DMS153 (cell line): ENCODE measurements at regions not wholly inside any gene's neighbourhood (a gene's known extent, or its start where the extent isn't known, plus 50 kb on each side); places are given as distances from the start of the nearest gene placed in this dataset.

Experiments used
- DNase-seq: peaks from one replicate; lab custom pipeline; 2025; lab: John Stamatoyannopoulos, UW

- DNase-seq = no peak
Observed at GRCh38 chr12:116381744-116382685, 104.5 kb upstream of the MED13L start.

DNA sequence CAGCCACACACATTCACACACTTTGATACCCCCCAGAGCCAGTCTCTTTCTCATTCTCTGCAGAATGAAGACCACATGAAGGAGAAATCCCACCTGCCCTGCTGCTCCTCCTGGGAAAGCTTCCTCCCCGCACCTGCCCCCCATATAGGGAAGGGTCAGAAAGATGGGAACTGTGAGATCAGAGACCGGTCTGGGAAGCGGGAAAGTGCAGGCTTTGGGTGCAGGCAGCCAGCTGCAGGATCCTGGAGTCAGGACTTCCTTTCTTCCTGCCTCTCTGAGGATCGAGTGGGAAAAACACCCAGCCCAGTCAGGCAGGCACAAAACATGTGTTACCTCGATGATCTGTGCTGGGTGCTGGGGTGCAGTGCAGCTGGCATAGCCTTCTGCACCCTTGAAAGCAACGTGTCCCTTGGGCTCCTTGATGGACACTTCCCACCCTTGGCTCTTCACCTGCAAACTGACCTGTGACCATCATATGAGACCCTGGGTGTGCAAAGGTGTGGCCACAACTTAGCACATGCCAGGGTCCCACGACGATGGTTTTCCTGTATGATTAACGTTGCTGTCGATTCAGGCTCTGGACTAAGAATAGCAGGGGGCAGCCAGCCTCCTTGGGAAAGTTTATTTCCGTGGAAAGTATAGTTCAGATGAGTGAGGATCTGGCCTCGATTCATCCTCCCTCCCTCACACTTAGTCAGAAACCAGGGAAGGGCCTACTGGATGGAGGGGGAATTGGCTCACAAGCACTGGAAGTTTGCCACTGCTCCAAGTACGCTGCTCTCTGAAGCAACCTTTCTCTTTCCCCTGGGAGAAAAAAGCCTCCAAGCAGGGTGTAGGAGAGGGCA lies 105.4 kb upstream of the MED13L start:
- no peak for DNase-seq

GRCh38 chr12:116384175-116384574 lies 106.7 kb upstream of the MED13L start:
- DNase-seq = no peak

DNA sequence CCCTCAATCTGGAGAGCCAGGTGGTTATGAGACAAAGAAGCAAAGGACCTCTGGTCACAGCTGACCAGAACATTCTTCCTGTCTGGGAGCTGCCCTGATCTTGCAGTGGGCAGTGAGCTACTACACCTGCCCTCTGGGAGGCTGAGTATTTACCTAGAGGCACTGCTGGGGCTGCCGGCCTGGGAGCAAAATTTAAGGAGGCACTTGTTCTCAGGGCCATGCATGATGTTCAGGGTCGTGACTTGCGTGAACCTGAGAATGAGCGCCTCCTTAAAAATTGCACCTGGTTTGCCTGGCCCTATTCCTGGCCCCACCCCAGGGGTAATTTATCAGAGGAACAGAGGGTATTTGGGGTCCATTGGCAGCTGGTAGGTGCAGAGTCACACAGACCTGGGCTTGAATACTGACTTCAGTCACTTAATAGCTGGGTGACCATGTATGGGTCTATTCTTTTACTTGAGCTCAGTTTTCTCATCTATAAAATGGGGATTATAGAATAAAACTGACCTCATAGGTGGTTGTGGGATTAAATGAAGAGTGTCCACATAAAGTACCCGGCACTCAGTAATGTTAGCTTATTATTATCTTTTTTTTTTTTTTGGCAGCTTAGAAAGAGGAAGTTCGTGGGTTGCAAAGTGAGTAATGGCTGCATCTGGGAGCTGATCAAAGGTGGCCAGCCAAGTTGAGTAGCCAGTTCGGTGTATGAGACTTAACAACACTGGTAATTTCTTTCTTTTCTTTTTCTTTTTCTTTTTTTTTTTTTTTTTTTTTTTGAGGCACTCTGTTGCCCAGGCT lies 107.4 kb upstream of the MED13L start:
- peak; percentile 52 for DNase-seq

DNA sequence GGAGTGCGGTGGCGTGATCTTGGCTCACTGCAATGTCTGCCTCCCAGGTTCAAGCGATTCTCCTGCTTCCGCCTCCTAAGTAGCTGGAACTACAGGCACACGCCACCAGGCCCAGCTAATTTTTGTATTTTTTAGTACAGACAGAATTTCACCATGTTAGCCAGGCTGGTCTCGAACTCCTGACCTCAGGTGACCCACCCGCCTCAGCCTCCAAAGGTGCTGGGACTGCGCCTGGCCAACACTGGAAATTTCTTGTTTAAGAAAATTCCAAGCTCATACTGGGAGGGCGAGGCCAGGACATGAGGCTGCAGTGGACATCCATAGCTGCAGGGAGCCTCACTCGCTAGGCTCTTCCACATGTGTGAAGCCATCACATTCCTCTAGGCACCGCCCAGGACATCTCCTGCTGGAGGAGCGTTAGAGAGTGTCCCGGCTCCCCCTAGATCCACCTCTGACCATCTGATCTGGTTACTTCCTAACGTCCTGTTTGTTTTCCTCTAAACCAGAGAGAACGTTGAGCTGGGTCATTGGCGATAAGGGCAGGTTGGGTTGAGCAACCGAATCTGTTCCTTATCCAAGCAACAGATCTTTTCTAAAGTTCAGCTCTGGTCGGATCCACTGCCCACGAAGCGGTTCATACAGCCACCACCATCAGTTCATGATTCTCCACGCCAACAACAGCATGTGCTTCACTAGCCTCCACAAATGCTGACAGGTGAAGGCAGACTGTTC lies 108.2 kb upstream of the MED13L start:
- no peak for DNase-seq

- no peak for DNase-seq
Observed at GRCh38 chr12:116389326-116389725, 111.8 kb upstream of the MED13L start.

- no peak for DNase-seq
Observed at GRCh38 chr12:116389990-116390389, 112.5 kb upstream of the MED13L start.

DNA sequence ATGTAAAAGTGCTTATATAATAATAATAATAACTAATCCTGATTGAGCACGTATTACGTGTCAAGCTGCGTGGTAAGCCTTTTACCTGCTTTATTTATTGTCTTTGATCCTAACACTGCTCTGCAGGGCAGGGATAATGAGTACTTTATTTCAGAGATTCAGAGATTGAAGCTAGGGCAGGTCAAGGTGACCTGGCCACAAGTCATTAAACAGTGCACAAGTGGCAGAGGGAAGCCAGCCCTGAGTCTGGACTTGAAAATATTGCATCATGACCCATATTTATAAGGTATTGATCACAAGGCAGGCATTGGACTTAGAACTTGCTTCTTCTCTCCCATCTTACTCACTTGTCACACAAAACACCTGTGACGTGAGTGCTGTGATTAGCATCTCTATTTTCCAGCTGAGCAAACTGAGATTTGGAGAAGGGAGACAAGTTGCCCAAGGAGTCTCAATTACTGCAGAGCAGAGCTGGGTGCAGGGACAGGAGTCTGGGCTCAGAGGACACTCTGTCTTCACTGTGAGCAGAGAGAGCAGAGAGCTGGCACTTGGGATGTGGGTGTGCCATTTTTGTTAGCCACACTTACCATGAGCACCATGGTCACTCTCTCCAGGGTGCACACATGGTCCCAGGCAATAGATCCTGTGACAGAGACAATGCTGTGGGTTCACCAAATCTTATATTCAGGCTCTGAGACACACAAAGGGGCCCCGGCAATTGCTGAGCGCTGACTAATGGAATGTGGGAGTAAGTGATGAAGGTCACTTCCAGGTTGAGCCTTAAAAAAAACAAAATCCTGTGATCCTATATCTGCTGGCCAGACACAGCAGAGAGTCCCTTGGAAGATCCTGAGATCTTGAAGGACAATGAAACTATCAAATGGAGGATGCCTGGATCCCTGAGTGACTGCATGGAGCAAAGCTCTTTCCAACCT lies 113.2 kb upstream of the MED13L start:
- DNase-seq = no peak

DNA sequence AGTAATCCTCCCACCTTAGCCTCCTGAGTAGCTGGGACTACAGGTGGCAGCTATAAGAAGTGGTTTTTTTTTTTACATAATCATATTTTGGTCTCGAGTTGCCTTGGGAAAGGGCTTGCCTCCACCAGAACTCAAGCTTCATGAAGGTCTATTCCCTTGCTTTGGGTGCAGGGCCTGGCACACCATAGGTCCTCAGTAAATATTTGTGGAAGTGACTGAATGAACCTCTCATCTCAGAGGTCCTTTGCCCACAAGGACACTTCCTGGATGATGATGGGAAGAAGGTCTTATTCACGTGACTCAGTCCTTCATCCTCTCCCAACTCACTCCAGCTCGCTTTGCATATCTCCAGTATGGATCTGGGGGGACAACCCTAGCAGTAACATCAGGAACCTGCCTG lies 114.0 kb upstream of the MED13L start:
- no peak for DNase-seq

- DNase-seq = no peak
Observed at GRCh38 chr12:116392061-116392460, 114.6 kb upstream of the MED13L start.

GRCh38 chr12:116393255-116393654 lies 115.8 kb upstream of the MED13L start:
- no peak for DNase-seq

DNA sequence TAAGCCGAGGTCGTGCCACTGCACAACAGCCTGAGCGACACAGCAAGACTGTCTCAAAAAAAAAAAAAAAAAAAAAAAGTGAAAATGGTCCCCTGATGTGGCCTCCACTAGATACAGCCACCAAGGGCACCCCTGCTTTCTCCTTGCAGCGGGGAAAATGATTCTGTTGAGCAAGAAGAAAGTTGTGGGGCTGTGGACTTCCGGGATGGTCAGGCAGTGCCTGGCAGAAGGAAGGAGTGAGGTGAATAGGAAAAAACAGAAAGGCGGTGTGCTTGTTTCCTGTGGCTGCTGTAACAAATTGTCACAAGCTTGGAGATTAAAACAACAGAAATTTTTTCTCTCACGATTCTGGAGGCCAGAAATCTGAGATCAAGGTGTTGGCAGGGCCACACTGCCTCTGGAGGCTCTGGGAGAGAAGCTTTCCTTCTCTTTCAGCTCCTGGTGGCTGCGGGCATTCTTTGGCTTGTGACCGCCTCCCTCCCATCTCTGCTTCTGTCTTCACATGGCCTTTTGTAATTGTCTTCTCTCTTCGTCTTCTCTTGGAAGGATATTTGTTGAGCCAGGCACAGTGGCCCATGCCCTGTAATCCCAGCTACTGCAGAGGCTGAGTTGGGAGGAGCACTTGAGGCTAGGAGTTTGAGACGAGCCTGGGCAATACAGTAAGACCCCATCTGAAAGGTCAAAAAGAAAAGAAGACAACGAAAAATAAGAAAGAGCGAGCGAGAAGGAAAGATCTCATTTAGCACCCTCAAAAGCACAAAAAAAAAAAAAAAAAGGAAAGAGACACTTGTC lies 116.6 kb upstream of the MED13L start:
- no peak for DNase-seq

GRCh38 chr12:116395396-116395795 lies 117.9 kb upstream of the MED13L start:
- DNase-seq = no peak

DNA sequence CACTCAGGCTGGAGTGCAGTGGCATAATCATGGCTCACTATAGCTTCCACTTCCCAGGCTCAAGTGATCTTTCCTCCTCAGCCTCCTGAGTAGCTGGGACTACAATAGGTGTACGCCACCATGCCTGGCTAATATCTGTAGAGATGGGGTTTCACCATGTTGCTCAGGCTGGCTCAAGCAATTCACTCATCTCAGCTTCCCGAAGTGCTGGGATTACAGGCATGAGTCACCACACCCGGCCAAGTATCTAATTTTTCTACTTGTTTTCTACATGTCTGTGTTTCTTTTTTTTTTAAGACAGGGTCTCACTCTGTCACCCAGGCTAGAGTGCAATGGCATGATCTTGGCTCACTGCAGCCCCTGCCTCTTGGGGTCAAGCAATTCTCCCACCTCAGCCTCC lies 119.7 kb upstream of the MED13L start:
- DNase-seq = no peak

GRCh38 chr12:116398193-116398592 lies 120.7 kb upstream of the MED13L start:
- DNase-seq = no peak

- DNase-seq = no peak
Observed at GRCh38 chr12:116399055-116399454, 121.6 kb upstream of the MED13L start.

DNA sequence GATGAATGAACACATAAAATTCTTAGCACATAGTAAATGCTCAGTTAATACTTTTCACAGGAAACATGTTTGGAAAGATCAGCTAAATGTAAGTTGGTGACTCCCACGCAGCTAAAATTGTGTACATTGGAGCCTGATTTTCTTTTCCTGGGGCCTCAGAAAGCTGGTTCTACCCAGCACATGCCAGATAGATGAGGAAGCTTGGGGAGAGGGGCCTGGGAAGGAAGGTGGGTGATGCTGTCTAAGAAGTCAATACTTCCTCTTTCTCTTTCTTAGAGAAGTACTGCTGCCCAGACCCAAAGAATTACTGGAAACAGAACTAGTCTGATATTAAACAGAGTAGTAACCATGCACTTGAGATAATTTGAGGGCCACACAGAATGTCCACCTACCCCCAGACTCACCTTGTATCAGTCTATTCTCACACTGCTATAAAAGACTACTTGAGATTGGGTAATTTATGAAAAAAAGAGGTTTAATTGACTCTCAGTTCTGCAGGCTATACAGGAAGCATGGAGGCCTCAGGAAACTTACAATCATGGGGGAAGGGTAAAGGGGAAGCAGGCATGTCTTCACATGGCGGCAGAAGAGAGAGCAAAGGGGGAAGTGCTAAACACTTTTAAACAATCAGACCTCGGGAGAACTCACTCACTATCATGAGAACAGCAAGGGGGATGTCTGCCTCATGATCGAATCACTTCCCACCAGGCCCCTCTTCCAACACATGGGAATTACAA lies 123.3 kb upstream of the MED13L start:
- no peak for DNase-seq

- DNase-seq = no peak
Observed at GRCh38 chr12:116401565-116401964, 124.1 kb upstream of the MED13L start.
